GM10266 (cell line): ENCODE measurements at regions not wholly inside any gene's neighbourhood (a gene's known extent, or its start where the extent isn't known, plus 50 kb on each side); places are given as distances from the start of the nearest gene placed in this dataset.

ENCODE experiments used
- DNase-seq: peaks from one replicate; pipeline ENCODE4 v3.0.0; 2012; ENCODE audit errors: extremely low spot score
- CTCF ChIP-seq: IDR thresholded peaks from 2 replicates; pipeline ENCODE4 v1.5.1; 2012; ENCODE audit warnings: mild to moderate bottlenecking, low read depth; ENCODE audit not compliant: control insufficient read depth, insufficient read depth; ENCODE audit errors: missing control alignments

DNA sequence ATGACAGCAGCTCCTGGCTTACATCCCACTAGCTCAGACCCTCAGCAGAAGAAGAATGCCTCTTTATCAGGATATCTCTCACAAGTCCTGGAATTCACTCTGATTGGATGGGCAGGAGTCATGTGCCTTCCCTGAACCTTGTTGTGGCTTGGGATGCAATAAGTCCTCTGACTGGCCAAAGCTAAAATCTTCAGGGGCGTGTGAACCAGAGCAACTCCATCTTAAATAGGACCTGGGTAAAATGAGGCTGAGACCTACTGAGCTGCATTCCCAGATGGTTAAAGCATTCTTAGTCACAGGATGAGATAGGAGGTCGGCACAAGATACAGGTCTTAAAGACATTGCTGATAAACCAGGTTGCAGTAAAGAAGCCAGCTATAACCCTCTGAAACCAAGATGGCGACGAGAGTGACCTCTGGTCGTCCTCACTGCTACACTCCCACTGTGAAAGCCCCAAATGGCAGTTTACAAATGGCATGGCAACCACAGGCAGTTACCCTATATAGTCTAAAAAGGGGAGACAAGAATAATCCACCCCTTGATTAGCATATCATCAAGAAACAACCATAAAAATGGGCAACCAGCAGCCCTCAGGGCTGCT, 60.4 kb upstream of the FICD start:
- no peak for DNase-seq
- no peak for TF ChIP-seq CTCF

DNA sequence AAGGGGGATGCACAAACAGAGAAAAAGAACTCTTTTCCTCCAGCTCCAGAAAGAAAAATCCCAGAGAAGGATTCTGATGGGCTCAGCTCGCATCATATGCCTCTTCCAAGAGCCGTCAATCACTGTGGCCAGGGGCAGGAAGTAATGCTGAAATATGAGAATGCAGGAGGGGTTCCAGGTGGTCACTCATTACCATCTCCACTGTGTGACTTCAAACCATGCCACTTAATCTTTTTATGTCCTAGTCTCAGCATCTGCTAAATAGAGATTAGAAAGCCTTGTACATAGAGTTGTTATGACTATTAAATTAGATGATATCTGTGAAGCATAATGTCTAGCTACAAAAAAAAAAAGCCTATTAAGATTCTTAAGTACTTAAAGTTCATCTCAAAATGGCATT, 65.6 kb upstream of the FICD start:
- DNase-seq, result no peak
- no peak for TF ChIP-seq CTCF

- no peak for TF ChIP-seq CTCF
- no peak for DNase-seq
Measured at GRCh38 chr12:108448246-108448645, 66.8 kb upstream of the FICD start.

DNA sequence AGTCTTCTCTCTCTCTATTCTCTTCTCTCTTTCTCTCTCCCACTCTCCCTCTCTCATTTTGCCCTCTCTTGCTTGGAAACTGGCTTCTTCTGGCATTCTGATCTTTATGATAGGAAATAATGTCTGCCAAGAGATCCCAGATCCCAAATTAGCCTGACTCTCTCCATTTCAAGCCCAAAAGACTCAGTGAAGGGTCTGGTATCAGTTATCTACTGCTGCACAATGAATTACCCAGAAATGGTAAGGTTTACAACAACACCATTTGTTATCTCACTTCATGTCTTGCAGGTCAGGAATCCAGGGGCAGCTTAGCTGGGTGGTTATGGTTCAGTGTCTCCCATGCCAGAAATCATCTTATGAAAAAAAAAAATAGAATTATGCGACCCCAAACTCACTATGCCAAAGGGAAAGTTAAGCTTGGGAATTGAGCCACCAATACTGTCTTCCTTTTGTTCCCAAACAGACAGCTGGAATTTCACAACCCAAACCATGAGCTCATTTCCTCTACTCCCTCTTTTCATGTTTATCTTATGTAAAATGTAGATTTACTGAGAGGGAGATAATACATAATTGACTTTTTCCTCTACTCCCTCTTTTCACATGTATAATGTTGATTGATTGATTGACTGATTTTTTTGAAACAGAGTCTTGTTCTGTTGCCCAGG, 67.8 kb upstream of the FICD start:
- no peak for TF ChIP-seq CTCF
- no peak for DNase-seq

DNA sequence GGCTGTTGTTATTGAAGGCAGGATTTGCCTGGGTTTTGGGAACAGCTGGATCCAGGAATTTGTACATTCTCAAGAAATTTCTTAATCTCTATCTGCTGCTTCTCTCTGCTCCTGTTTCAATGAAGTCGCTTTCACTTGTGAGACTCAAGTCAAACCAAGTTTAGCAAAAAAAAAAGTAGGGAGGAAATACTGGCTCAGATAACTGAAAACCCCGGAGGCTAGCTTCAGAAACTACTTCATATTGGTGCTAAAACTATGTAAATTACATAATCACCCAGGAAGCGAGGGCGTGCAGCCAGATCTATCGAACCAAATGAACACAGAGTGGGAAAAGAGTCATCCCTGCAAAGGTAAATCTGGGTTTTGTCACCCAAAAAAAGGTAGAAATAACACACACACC, 68.3 kb upstream of the FICD start:
- TF ChIP-seq CTCF, result no peak

GRCh38 chr12:108442910-108443309, 72.2 kb upstream of the FICD start:
- no peak for DNase-seq

More for the DNA sequence above, 68.3 kb upstream of the FICD start:
- DNase-seq, result no peak

More at GRCh38 chr12:108442910-108443309, 72.2 kb upstream of the FICD start:
- no peak for TF ChIP-seq CTCF
